Osteoblast (primary cell): ENCODE measurements at regions not wholly inside any gene's neighbourhood (a gene's known extent, or its start where the extent isn't known, plus 50 kb on each side); places are given as distances from the start of the nearest gene placed in this dataset.

ENCODE experiments used
- DNase-seq: peaks from one replicate; pipeline ENCODE4 v3.0.0; 2011; ENCODE audit warnings: low spot score, mixed read lengths; ENCODE audit not compliant: insufficient read length; ENCODE audit errors: missing footprints
- H2AFZ ChIP-seq: 2 replicates; pipeline ENCODE4 v1.6.0; 2011; ENCODE audit warnings: mild to moderate bottlenecking, low read length
- H3K27ac ChIP-seq: 2 replicates; pipeline ENCODE4 v1.5.1; 2011; ENCODE audit warnings: mild to moderate bottlenecking, low read depth, low read length, moderate library complexity
- H3K27me3 ChIP-seq: 2 replicates; pipeline ENCODE4 v1.6.0; 2012; ENCODE audit warnings: mild to moderate bottlenecking, control low read depth, inconsistent platforms, low read length, moderate library complexity; ENCODE audit not compliant: insufficient read depth
- H3K36me3 ChIP-seq: 2 replicates; pipeline ENCODE4 v1.5.1; 2011; ENCODE audit warnings: mild to moderate bottlenecking, low read length, control low read depth, moderate library complexity; ENCODE audit not compliant: insufficient read depth
- H3K4me1 ChIP-seq: 2 replicates; pipeline ENCODE4 v1.5.1; 2011; ENCODE audit warnings: mild to moderate bottlenecking, low read length, control low read depth, moderate library complexity; ENCODE audit not compliant: insufficient read depth
- H3K4me2 ChIP-seq: 2 replicates; pipeline ENCODE4 v1.6.0; 2011; ENCODE audit warnings: mild to moderate bottlenecking, low read length; ENCODE audit not compliant: insufficient read depth
- H3K4me3 ChIP-seq: fragments of 200-600 bp; sonication (generic); 3 replicates; pipeline ENCODE4 v1.5.1; 2012; ENCODE audit warnings: mild to moderate bottlenecking, low read length, inconsistent platforms; ENCODE audit not compliant: insufficient read depth
- H3K79me2 ChIP-seq: 2 replicates; pipeline ENCODE4 v1.6.0; 2012; ENCODE audit warnings: mild to moderate bottlenecking, low read length, control low read depth, inconsistent platforms; ENCODE audit not compliant: insufficient read depth
- H3K9me3 ChIP-seq: 2 replicates; pipeline ENCODE4 v1.5.1; 2011; ENCODE audit warnings: low read depth, low read length, control low read depth
- H4K20me1 ChIP-seq: 2 replicates; pipeline ENCODE4 v1.6.0; 2012; ENCODE audit warnings: mild to moderate bottlenecking, low read length, control low read depth; ENCODE audit not compliant: insufficient read depth
- CTCF ChIP-seq: IDR thresholded peaks from 2 replicates; pipeline ENCODE4 v1.5.1; 2011; ENCODE audit warnings: mild to moderate bottlenecking, low read depth, low read length, moderate library complexity; ENCODE audit errors: extremely low read depth

- Histone ChIP-seq H3K27me3 (no peaks in the 10 kb centered on the region), H3K27ac (no peak overlapping the region), H3K36me3 (no peaks in the 10 kb centered on the region), H3K4me1 (no peaks in the 10 kb centered on the region), H2AFZ (peak overlapping the region; percentile 22), H3K9me3 (no peaks in the 10 kb centered on the region), H3K4me3 (no peak overlapping the region), H3K79me2 (no peaks in the 10 kb centered on the region), H4K20me1 (no peaks in the 10 kb centered on the region), H3K4me2 (no peak overlapping the region)
- TF ChIP-seq CTCF: no peak
- no peak for DNase-seq
Measured at GRCh38 chr5:69000216-69000919, 93.4 kb upstream of the SLC30A5 start.

DNA sequence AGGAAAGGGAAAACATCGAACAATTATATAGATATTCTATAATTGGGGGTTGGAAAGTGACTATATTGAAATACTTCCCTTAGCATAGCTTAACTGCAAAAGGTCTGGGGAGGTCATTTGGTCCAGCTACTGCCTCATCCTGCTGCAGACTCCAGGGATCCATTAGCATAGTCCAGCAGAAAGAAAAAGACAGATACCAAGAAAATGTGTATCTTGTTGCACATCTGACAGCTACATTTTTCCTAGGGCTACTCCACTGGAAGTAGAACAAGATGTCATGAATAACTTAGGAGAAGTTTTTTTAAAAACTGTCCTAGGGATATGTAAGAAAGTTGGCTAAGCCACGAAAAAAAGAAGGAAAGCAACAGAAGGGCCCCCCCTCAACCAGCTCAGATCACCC lies 92.9 kb upstream of the SLC30A5 start:
- no peak for TF ChIP-seq CTCF

GRCh38 chr5:69001627-69002026 lies 92.2 kb upstream of the SLC30A5 start:
- Histone ChIP-seq H4K20me1 (no peaks in the 10 kb centered on the region), H3K79me2 (no peaks in the 10 kb centered on the region), H3K4me2 (no peak overlapping the region), H3K4me1 (no peaks in the 10 kb centered on the region), H3K4me3 (no peak overlapping the region), H2AFZ (no peak overlapping the region), H3K27ac (no peak overlapping the region), H3K9me3 (no peaks in the 10 kb centered on the region), H3K36me3 (no peaks in the 10 kb centered on the region), H3K27me3 (no peaks in the 10 kb centered on the region)
- DNase-seq: no peak
- TF ChIP-seq CTCF: no peak

More for the DNA sequence above, 92.9 kb upstream of the SLC30A5 start:
- H2AFZ ChIP-seq: no peak overlapping the region
- H3K4me3 ChIP-seq: no peak overlapping the region
- H3K4me1 ChIP-seq: no peaks in the 10 kb centered on the region
- no peaks in the 10 kb centered on the region for H3K9me3 ChIP-seq
- H3K4me2 ChIP-seq: no peak overlapping the region
- no peak for DNase-seq
- H4K20me1 ChIP-seq: no peaks in the 10 kb centered on the region
- no peaks in the 10 kb centered on the region for H3K79me2 ChIP-seq
- H3K36me3 ChIP-seq: no peaks in the 10 kb centered on the region
- no peak overlapping the region for H3K27ac ChIP-seq
- H3K27me3 ChIP-seq: no peaks in the 10 kb centered on the region

DNA sequence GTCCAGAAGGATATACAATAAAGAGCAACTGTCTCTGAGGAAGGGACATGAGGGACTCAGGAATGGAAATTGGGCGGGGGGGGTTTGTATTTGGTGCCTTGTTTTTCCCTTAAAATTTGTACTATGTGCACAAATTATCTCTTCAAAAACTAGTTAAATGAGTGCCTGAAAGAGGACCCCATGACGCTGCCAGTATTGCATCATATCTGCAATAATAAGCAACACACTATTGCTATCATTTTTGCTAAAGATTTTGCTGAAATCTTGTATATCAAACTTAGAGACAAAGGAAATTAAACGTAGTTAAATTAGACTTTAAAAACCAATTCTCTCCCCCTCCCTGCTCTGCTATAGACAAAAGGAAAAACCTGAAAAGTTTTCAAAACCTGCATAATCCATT lies 89.7 kb upstream of the SLC30A5 start:
- Histone ChIP-seq H3K9me3 (no peaks in the 10 kb centered on the region), H3K4me1 (no peaks in the 10 kb centered on the region), H3K79me2 (no peaks in the 10 kb centered on the region), H3K4me2 (no peak overlapping the region), H3K36me3 (no peaks in the 10 kb centered on the region), H2AFZ (no peak overlapping the region), H3K27ac (no peak overlapping the region), H3K27me3 (peaks cover 4% of the 10 kb centered on the region), H3K4me3 (no peak overlapping the region), H4K20me1 (no peaks in the 10 kb centered on the region)
- no peak for TF ChIP-seq CTCF
- peak; percentile 23 for DNase-seq
